ENCODE measurements at regions not wholly inside any gene's neighbourhood (a gene's known extent, or its start where the extent isn't known, plus 50 kb on each side); places are given as distances from the start of the nearest gene placed in this dataset.

DNA sequence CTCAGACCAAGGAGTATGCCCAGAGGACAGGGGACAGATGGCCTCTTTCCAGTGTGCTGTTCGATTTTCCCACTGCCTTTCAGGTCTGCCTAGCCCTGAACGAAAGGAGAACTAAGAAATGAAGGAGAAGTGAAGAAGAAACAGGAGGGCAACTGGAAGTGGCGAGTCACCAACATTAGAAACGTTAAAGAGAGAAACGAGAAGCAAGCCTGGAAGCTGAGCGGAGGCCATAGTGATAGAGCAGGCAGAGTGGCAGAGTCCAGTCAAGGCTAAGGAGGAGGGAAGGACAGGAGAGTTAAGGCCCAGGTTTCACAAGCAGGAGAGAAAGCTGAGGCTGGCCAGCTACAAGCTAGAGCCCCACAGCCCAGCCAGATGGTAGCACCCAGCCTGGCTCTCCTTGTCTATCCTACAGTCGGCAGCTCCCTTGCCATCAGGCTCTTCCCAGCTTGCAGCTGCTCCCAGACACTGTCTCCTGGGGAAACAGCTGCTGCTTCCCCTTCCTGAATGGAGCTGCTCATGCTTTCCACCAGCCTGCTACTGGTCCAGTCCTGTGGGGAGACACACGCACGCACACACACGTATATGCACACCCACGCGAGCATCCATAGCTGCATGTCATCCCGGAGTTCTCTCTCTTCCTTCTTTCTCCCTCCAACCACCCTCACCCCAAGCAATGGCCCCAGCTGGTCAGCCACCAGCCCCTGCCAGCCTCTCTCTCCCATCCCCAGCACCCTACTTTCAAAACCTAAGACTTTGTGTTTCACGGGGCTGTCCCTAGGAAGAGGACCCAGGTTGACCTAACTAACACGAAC is 139.7 kb upstream of the CCND2 start:
- no peak for DNase-seq

DNA sequence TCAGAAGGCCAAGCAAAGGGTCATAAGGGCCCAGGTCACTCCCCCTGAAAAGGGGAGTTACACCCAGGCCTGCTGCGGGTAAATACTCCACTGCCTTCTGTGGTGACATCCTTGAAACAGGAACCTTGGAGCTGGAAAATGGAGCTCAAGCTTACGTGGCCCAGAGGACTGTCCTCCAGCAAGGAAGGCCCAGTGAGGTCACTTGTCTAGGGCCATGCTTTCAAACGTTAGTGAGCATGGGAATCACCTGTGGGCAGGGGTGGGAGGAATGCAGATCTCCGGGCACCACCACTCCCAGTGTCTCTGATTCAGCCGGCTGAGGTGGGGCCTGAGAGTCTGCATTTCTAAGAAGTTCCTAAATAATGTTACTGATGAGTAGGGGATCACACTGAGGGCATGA is 140.5 kb upstream of the CCND2 start:
- DNase-seq, result no peak

DNA sequence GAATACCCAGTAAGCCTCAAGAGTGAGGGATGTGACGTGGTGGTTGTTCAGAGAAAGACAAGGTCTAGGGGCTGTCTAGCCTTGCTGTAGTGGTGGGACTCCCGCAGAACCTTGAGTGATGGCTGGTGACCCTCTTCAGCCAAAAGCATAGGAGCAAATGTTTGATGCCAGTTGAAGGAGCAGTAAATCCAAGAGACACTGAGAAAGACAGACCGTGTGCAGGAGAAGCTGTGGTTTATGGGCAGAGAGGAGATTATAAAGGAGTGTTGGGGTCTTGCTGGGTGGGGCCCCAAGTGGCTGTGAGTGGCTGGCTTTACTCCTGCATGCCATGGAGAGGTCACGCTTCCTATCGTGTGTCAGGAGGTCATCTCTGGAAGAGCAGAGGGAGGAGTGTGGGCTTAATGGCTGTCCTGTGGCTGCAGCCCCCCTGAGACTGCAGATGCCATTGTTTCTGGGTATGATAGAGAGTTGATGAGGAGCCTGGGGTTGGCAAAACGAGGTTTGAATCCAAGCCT is 152.0 kb upstream of the CCND2 start:
- DNase-seq, result no peak

DNA sequence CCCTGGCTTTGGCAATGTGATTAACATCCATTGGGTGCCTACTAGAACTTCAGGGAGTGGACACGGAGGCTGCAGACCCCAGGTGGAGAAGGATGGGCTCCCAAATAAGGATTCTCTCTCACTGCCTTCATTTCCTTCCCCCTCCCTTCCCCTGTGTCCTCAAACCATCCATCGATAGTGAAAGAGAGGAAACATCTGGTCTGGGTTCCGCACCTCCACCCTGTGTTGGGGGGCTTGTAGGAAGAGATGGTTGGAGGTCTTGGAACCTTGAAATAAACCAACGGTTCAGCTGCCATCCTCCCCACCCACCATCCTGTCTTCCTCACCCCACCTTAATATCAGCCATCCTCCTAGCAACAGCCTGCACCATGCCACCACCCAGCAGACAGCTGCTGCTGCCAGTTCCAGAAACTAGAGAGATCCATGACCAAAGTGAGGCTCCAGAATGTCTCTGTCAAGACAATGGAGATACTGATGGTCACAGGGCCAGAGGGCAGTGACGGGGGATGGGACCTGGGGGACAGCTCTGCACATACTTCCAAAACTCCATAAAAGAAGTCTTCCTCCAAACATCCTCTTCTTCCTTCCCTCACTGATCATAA is 153.1 kb upstream of the CCND2 start:
- no peak for DNase-seq

DNA sequence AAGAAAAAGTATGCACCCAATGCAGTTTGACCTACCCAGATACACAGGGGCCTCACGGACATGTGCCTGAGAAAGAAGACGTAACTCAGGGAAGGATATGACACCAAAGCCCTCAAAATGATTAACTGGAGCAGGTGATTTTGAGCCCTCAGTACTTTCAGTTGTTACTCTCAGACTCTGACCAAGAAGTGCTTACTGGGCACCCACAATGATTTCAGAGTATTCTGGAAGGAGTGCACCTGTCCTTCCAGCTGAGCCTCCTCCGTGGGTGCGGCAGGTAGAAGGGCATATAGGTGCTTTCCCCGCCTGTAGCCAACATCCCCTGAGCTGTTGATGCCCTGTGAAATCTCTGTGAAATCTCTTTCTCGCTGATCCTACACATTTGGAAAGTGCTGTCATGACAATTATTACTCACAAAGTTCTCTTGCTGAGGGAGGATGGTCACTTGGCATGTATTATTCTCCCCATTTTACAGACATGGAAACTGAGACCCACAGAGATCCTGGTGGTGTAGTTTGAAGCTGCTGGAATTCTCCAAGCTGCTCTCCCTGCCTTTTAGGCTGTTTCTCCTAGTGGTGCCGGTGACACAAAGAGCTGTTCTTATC is 154.3 kb upstream of the CCND2 start:
- DNase-seq, result no peak

DNA sequence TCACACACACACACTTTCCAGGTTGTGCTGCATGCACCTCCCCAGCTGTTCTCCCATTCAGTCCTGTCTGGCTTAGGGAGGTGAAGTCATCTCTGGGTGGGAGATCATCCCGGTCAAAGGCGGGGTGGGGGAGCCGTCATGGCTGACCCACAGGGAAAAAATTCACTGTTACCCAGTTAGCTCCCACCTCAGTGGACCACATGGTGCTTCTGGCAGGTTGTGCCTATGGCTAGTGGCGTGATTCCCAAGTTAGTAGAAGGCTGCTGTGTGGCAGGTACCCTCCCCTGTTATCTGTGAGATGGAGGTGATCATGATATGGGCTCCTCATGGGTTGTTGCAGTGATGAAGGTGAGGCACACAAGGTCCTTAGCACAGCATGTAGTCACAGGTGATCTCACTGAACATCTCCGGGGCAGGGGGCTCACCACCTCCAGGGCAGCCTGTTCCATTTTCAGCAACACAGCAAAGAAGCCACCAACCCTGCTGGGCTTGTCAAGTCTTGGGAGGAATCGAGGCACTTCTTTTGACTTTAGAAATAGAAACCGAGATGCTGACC is 154.9 kb upstream of the CCND2 start:
- DNase-seq, result no peak

DNA sequence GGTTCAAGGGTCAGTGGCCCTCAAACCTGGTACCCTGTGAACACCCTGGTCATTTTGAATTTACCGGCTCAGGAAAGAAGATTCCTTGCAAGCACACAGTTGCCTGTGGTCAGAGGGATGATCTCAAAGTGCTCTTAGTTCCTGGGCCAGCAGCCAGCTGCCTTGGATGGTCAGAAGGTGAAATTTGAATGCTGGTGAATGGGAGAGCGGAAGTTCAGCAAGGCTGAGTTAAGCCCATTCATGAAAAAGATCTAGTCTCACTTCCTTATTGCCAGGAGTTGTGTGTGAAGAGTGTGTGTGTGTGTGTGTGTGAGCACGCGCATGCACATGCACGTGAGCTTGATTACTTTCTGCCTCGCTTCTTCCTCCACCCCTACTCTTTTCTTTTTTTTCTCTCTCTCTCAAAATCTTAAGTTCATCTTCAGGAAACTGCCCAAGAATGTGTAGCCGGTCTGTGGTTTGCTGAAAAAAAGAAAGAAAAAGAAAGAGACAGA is 155.5 kb upstream of the CCND2 start:
- DNase-seq, result no peak

DNA sequence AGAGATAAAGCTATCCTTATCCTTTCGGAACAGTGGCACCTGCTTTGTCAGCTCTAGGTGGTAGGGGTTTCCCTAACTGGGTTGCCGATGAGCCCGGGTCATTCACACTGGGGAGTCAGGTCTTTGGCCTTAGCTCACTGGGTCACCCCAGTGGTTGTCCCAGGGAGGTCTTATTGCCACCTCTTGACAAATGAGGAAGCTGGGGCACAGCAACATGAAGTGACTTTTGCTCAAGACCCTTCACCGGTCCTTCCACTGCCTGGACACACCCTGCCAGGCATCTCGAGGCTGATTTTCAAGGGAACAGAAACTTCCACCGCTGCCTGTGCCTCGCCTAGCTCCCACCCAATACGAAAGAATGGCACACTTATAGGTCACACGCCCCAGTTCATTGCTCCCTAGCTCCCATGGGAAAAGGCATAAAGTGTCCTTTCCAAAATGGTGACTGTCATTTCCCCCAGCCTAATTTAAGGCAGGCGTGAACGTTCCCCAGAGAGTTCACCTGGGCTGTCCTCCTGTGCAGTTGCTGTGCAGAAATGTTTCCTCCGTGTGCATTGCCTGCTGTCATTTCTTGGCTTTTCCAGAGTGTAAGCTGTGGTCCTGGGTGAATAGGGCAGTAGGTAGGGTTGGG is 156.1 kb upstream of the CCND2 start:
- no peak for DNase-seq

DNA sequence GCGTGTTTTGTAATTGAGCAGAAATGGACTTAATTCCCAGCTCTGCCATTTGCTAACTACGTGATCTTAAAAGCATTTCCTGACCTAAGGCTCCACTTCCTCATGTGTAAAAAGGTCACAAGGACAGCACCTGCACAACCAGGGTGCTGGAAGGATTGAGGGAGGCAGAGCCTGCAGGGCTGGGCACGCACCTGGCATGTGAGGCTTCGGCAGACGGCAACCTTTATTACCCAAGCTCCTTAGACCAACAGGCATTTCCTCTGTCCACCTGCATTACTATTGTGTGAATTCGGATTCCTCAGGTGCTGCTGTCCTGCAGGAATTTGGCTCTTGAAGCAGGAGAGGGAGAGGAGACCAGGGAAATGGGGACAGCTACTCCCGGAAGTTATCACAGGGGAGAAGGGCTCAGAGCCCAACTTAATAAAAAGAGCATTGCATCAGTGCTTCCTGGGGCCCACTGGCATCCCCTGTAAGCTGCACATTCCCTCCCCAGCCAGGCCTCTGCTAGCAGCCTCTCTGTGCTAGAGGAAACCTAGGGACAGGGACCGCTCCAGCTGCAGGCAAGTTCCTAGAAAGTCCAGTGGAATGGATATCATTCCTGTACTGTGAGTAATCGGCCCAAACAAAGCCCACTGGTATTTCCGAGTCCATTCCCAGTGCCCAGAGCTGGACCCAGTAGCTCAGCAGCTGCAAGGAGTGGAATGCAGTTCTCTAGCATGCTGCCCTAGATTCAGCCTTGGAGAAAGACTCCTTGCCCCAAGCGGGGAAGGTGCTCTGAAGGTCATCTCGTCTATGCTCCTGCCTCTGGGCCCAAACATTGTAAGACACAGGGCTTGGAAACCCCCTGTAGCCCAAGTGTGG is 157.1 kb upstream of the CCND2 start:
- DNase-seq, result no peak

DNA sequence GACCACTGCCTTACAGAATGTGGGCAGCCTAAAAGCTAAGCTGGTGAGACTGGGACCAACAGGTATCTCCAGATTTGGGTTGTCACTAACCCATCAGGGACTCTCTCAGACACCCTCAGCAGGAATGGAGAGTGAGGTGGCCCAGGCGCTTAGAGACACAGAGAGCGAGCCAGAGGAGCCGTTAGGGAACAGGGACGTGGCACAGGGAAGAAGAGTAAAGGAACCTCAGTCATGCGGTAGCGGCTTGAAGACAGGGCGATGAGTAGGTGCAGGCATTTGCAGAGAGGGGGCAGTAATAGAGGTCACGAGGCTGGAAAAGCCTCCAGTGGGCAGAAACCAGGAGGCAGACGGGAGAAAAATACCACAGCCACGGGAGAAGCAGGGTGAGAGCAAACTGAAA is 158.0 kb upstream of the CCND2 start:
- DNase-seq, result no peak

DNA sequence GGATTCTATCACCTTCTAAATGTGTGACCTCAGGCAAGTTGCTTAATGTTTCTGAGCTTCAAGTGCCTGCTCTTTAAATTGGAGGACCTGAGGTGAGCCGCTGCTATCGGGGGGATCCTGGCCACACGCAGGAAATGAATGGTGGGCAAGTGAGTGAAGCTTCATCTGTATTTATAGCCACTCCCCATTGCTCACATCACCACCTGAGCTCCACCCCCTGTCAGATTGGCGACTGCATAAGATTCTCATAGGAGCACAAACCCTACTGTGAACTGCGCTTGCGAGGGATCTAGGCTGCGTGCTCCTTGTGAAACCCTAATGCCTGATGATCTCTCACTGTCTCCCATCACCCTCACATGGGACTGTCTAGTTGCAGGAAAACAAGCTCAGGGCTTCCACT is 158.6 kb upstream of the CCND2 start:
- no peak for DNase-seq

DNA sequence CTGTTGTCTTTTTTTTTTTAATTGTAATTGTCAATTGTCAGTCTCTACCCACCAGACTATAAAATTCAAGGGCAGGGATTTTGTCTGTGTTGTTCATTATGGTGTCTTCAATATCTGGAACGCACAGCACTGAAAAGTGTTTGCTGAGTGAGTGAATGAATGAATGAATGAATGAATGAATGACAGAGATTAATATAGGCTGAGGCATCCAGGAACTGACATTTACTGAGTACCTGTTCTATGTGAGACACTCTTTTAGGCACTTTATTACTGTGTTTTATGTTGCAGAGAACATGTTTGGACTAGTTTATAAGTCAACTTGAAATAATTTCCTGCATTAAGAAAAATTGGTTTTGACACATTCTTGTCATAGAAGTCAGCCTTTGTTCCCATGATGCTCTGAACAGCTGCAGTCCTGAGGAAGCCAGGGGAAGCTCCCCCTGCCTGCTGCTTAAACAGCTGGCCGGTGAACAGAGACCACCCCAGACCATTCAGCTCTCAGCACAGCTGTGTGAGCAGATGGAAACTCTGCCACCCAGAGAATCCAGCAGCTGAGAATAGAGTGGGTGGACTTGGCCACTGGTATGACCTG is 160.7 kb upstream of the CCND2 start:
- DNase-seq, result no peak

DNA sequence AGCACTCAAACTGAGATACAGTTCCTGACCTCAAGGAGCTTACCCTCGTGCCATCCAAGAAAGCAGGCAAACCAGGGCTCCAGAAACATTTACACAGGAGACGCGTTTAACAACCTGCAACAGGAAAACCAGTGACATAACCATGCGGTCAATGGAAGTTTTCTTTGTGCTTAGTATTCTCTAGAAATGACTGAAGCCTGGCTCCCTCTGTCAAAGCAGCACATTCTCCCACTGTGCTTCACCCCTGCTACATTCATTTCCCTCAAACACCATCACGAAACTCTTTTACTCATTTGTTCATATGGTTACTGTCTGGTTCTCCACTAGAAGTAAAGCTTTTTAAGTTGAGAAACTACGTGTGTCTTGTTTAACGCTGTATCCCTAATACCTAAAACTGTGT is 161.3 kb upstream of the CCND2 start:
- DNase-seq, result no peak

DNA sequence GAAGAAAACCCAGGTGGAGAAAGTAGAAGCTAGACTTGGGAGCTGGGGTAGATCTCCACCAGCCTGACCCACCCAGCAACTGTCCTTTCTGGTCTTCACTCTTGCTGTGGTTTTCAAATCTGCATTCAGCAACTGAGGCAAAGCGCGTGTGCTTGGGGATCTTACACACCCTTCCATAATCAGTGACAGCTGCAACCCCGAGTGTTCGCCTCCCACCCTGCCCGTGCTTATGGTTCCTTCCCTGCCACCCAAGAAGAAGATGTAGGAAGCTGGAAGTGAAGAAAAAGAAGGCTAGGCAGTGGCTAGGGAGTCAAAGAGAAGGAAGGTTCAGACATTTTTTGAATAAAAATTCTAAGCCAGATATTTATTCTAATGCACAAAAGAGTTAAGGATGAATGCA is 162.6 kb upstream of the CCND2 start:
- DNase-seq, result no peak

DNA sequence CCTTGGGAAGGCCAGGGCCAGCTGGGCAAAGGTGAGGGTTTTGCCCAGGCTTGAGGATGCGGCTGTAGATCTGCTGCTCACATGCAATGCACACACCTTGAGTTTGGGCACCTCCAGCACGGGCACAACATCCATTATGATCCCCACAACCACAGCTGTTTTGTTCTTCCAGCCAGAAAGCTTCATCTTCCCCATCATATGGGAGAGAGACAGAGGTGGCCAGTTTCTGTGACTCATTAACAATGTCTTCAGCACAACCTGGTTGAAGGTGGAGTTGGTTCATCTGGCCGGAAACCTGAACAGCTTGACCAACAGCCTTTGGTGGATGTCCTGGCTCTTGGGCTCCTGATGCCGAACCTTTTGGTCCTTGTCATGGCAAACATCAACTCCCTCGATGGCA is 163.7 kb upstream of the CCND2 start:
- no peak for DNase-seq

DNA sequence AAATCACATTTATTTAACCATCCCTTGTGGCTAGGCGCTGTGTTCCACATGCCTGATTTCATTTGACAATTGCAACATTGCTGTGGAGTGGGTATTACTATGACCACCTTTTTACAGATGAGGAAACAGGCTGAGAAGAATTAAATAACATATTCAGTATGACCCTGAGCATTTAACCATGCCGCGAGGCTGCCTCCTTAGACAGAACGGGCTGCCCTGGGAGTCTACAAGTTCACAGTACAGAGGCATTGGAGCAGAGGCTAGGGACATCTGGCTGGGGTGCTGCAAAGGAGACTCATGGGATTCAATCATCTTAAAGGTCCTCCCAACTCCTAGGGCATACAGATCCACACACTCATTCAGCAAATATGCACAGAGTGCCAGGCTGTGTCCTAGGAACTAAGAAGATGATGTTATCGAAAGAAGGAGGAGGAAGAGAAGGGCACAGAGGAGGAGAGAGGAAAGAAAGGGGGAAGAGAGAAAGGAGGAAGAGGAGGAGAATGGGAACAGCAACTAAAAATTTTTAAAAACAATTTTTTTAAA is 164.7 kb upstream of the CCND2 start:
- DNase-seq, result no peak

DNA sequence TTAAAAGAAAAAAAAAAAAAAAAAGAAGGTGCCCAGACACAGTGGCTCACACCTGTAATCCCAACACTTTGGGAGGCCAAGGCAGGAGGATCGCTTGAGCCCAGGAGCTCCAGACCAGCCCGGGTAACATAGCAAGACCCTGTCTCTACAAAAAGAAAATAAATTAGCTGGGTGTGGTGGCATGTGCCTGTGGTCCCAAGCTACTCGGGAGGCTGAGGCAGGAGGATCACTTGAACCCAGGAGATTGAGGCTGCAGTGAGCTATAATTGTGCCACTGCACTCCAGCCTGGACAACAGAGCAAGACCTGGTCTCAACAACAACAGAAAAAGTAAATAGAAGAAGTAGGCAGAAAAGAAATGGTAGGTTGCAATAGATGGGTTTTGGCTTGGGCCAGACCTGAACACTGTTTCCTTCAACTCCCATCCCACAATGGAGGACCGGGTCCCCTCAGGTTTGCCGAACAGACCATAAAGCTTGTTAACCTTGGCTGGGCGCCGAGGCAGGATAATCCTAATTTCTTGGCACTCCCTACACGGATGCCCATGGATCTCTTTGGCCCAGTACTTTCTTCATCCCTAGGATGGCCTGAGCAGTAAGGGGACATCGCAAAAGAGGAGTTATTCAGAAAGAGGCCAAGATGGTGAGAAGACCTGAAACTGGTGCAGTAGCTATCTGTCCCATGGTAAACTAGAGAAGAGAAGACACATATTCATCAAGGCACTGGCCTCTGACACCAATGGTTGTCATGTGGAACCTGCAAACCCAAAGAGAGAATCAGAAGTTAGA is 165.5 kb upstream of the CCND2 start:
- DNase-seq, result no peak

DNA sequence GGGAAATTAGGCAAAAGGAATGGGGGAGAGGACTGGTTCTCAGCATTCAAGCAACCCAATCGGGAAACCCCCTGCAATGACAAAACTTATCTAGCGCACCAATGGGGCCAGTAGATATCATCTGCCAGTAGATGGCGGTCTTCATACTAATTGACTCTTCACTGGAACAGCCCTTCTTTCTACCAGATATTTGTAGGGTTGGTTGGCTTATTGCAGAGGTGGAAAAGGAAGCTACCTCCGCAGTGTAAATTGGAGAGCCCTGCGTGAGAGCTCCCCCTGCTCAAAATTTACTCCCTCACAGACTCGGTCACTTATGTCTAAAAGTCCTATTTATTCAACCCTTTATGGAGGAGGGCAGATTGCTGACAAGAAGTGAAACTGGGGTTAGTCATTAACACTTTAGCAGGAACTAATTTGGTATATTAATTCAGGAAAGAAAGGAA is 166.1 kb upstream of the CCND2 start:
- DNase-seq, result peak; percentile 5

DNA sequence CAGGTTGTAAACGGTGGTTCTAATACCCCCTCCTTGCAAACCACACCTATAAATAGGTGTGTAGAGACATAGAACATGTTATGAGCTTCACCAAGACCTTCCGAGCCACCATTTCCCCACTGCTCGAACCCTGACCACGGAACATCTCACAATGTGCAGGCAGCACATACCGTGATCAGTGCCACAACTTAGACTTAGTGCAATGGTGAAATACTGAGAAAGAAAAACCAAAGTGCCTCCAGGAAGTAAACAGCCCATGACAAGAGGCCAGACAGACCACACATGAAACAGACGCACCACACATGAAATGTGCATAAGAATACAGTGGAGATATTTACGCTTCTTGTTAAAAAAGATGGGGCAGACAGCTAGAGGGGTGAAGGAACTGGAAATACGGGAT is 166.9 kb upstream of the CCND2 start:
- no peak for DNase-seq

DNA sequence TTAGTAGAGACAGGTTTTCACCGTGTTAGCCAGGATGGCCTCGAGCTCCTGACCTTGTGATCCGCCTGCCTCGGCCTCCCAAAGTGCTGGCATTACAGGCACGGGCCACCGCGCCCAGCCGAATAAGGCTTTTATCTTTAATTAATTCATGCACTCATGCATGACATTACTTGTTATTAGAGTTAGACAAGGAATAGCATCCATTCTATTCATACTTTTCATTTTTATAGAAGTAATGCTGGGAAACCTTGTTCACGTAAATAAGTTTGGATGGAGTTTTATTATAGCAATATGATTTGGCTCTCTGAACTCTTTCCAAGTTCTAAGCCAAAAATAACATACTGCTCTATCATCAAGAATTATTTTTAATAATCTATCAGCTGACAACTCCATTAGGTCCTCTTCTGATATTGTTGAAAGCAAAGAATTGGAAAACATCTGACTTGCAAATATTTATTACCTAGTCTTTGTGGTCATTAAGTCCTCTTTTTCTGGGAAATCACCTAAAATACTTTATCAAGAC is 168.8 kb upstream of the CCND2 start:
- no peak for DNase-seq

Measured in NCI-H524 treated with DMSO at 0.1 percent for 48 hours (cell line).